ENCODE measurements at regions not wholly inside any gene's neighbourhood (a gene's known extent, or its start where the extent isn't known, plus 50 kb on each side); places are given as distances from the start of the nearest gene placed in this dataset.

GRCh38 chr11:76728778-76729177 lies 54.4 kb upstream of the TSKU start:
- H2BK120ac ChIP-seq (replicated peaks; ENCODE audit: low read depth, low read length) = no peak overlapping the region
- no peaks in the 10 kb centered on the region for H3K79me2 ChIP-seq (ENCODE audit: control insufficient read depth in 1 of 2, insufficient read depth in 2 of 2, low read length in 2 of 2)
- H2BK5ac ChIP-seq (ENCODE audit: low read depth, low read length) = no peak overlapping the region
- H3K23me2 ChIP-seq (ENCODE audit: low read depth, low read length) = no peaks in the 10 kb centered on the region
- POLR2A ChIA-PET (ENCODE audit: partially characterized antibody) = no interaction called here
- no peak overlapping the region for H4K91ac ChIP-seq (replicated peaks; ENCODE audit: insufficient read length, low read length)
- no peak overlapping the region for H3K4me2 ChIP-seq (ENCODE audit: insufficient read depth in 1 of 2, low read depth in 2 of 2, low read length in 2 of 2)
- no peaks in the 10 kb centered on the region for H3K36me3 ChIP-seq (ENCODE audit: control insufficient read depth in 2 of 4, insufficient read depth in 4 of 4, low read length in 3 of 4)
- H4K5ac ChIP-seq (ENCODE audit: insufficient read length, low read depth, low read length) = no peak overlapping the region
- no peak overlapping the region for H2BK12ac ChIP-seq (ENCODE audit: low read depth, low read length)
- no peak overlapping the region for H4K8ac ChIP-seq (ENCODE audit: extremely low read depth, insufficient read depth, low read length)
- CTCF ChIA-PET (ENCODE audit: partially characterized antibody) = interaction anchor here (0.8 to 9.6 kb wide), 6 partner anchors 30 to 191 kb away, joined by 3 to 92 read pairs (median 4); no protein-coding TSS in a partner anchor
- no peaks in the 10 kb centered on the region for H4K20me1 ChIP-seq (replicated peaks in 1 of 2; ENCODE audit: control insufficient read depth in 1 of 2, insufficient read depth in 2 of 2, low read length in 2 of 2)
- H3K18ac ChIP-seq (ENCODE audit: extremely low read depth, low read length) = no peak overlapping the region
- WGBS, 2 experiments (ENCODE audit: extremely low coverage in 1 of 2, insufficient coverage in 1 of 2, insufficient read length in 1 of 2, insufficient replicate concordance in 2 of 2, low coverage in 1 of 2, low lambda C conversion rate in 2 of 2, missing lambda C conversion rate in 1 of 2) = 100% methylated on average over 1 of the region's 1 CpG; no CpG with 5 or more reads in 1 of the 2 experiments
- no peak for FAIRE-seq
- H3K23ac ChIP-seq (ENCODE audit: insufficient read length) = no peak overlapping the region
- no peaks in the 10 kb centered on the region; a peak in 1 of 7 replicates for H3K27me3 ChIP-seq (replicated peaks in 1 of 4; ENCODE audit: control insufficient read depth in 3 of 4, extremely low read depth in 1 of 4, insufficient read depth in 3 of 4, low read length in 3 of 4)
- H3K4me3 ChIP-seq (ENCODE audit: extremely low read depth in 1 of 4, insufficient read depth in 2 of 4, low read depth in 3 of 4, low read length in 4 of 4) = no peak overlapping the region
- H3K27ac ChIP-seq (ENCODE audit: low read depth, low read length) = no peak overlapping the region
- no peak overlapping the region for H2AFZ ChIP-seq (ENCODE audit: low read length)
- no peaks in the 10 kb centered on the region for H3K9me3 ChIP-seq (ENCODE audit: insufficient read depth in 2 of 2, low read depth in 1 of 2, low read length in 1 of 2)
- no peak overlapping the region for H3K9ac ChIP-seq (replicated peaks in 1 of 4; ENCODE audit: extremely low read depth in 1 of 4, low read depth in 3 of 4, low read length in 3 of 4)
- no peak overlapping the region for H2BK15ac ChIP-seq (ENCODE audit: low read length)
- no peak overlapping the region for H2AK5ac ChIP-seq (ENCODE audit: low read depth, low read length)
- no peak overlapping the region for H3K4ac ChIP-seq (replicated peaks; ENCODE audit: insufficient read length, low read depth, low read length)
- no peak overlapping the region for H3K56ac ChIP-seq (replicated peaks; ENCODE audit: insufficient read length, low read depth, low read length)
- no peaks in the 10 kb centered on the region for H3K79me1 ChIP-seq (ENCODE audit: low read depth, low read length)
- no peaks in the 10 kb centered on the region for H3K4me1 ChIP-seq (replicated peaks in 1 of 4; ENCODE audit: control insufficient read depth in 3 of 4, insufficient read depth in 4 of 4, low read length in 3 of 4)
- no peak for DNase-seq (ENCODE audit: low read depth in 1 of 2, low spot score in 2 of 2)
- no peak overlapping the region for H2BK20ac ChIP-seq (ENCODE audit: low read length)
- H3K14ac ChIP-seq (ENCODE audit: insufficient read length) = no peak overlapping the region
- no peak for TF ChIP-seq CBX5 (IDR thresholded peaks at IDR 0.05; ENCODE audit: low read depth, low read length)
- TF ChIP-seq BCL11A (IDR thresholded peaks at IDR 0.05; ENCODE audit: low read depth in 2 of 2, low read length in 2 of 2) = no peak
